ENCODE measurements at regions not wholly inside any gene's neighbourhood (a gene's known extent, or its start where the extent isn't known, plus 50 kb on each side); places are given as distances from the start of the nearest gene placed in this dataset.

GRCh38 chr12:90611048-90611447, 343.9 kb downstream of the CCER1 start:
- ChIA-PET POLR2A (interaction anchor here (0.5 kb wide), 1 partner anchor 246 kb away, joined by 3 read pairs; no protein-coding TSS in a partner anchor), CTCF (interaction anchor here (0.5 kb wide), 1 partner anchor 318 kb away, joined by 4 read pairs; no protein-coding TSS in a partner anchor)
- Histone ChIP-seq H3K27me3 (ENCODE audit: control insufficient read depth in 2 of 2, insufficient read depth in 2 of 2, low read length in 2 of 2) (no peaks in the 10 kb centered on the region), H3K4me3 (ENCODE audit: low read length) (no peak overlapping the region), H3K36me3 (ENCODE audit: control insufficient read depth in 2 of 3, insufficient read depth in 3 of 3, low read length in 3 of 3) (no peaks in the 10 kb centered on the region), H3K4me1 (ENCODE audit: control insufficient read depth in 2 of 2, insufficient read depth in 2 of 2, low read length in 2 of 2) (no peaks in the 10 kb centered on the region), H3K9me3 (ENCODE audit: control insufficient read depth in 2 of 3, low read length in 3 of 3) (no peaks in the 10 kb centered on the region), H3K27ac (ENCODE audit: low read depth, low read length) (no peak overlapping the region)
- Mint-ChIP-seq H3K4me1 (no peaks in the 10 kb centered on the region), H3K36me3 (no peaks in the 10 kb centered on the region), H3K4me3 (no peak overlapping the region), H3K27me3 (no peaks in the 10 kb centered on the region), H3K9me3 (peaks cover 0 to 5% (median 0%) of the 10 kb centered on the region in 11 donors), H3K27ac (no peak overlapping the region)
- ATAC-seq (no peak), DNase-seq (no peak)
- intact Hi-C loops (cut with micrococcal nuclease), result no loop called here

GRCh38 chr12:90593596-90594295, 361.2 kb downstream of the CCER1 start:
- H3K9me3 Mint-ChIP-seq, result peaks cover 0 to 9% (median 0%) of the 10 kb centered on the region in 11 donors
- H3K9me3 ChIP-seq (ENCODE audit: control insufficient read depth in 2 of 3, low read length in 3 of 3), result no peaks in the 10 kb centered on the region
- no peak overlapping the region for H3K4me3 Mint-ChIP-seq
- DNase-seq (no peak), ATAC-seq (no peak)
- H3K4me1 ChIP-seq (ENCODE audit: control insufficient read depth in 2 of 2, insufficient read depth in 2 of 2, low read length in 2 of 2), result no peaks in the 10 kb centered on the region
- no peaks in the 10 kb centered on the region for H3K27me3 Mint-ChIP-seq
- H3K36me3 Mint-ChIP-seq, result no peaks in the 10 kb centered on the region
- no peak overlapping the region for H3K4me3 ChIP-seq (ENCODE audit: low read length)
- no peak overlapping the region for H3K27ac Mint-ChIP-seq
- CTCF ChIA-PET, result no interaction called here
- no peaks in the 10 kb centered on the region for H3K36me3 ChIP-seq (ENCODE audit: control insufficient read depth in 2 of 3, insufficient read depth in 3 of 3, low read length in 3 of 3)
- intact Hi-C loops (cut with micrococcal nuclease), result no loop called here
- H3K27me3 ChIP-seq (ENCODE audit: control insufficient read depth in 2 of 2, insufficient read depth in 2 of 2, low read length in 2 of 2), result no peaks in the 10 kb centered on the region
- POLR2A ChIA-PET, result no interaction called here
- H3K4me1 Mint-ChIP-seq, result no peaks in the 10 kb centered on the region
- no peak overlapping the region for H3K27ac ChIP-seq (ENCODE audit: low read depth, low read length)

GRCh38 chr12:90589956-90590355, 365.0 kb downstream of the CCER1 start:
- no peak for ATAC-seq
- ChIA-PET CTCF (no interaction called here), POLR2A (no interaction called here)
- H3K4me1 Mint-ChIP-seq, result no peaks in the 10 kb centered on the region
- intact Hi-C loops (cut with micrococcal nuclease), result no loop called here
- no peak for DNase-seq
- Histone ChIP-seq H3K4me3 (ENCODE audit: low read length) (no peak overlapping the region), H3K9me3 (ENCODE audit: control insufficient read depth in 2 of 3, low read length in 3 of 3) (no peaks in the 10 kb centered on the region), H3K27ac (ENCODE audit: low read depth, low read length) (no peak overlapping the region), H3K27me3 (ENCODE audit: control insufficient read depth in 2 of 2, insufficient read depth in 2 of 2, low read length in 2 of 2) (no peaks in the 10 kb centered on the region), H3K36me3 (ENCODE audit: control insufficient read depth in 2 of 3, insufficient read depth in 3 of 3, low read length in 3 of 3) (no peaks in the 10 kb centered on the region), H3K4me1 (ENCODE audit: control insufficient read depth in 2 of 2, insufficient read depth in 2 of 2, low read length in 2 of 2) (no peaks in the 10 kb centered on the region)
- no peak overlapping the region for H3K4me3 Mint-ChIP-seq
- H3K27ac Mint-ChIP-seq, result no peak overlapping the region
- H3K9me3 Mint-ChIP-seq, result peaks cover 0 to 6% (median 0%) of the 10 kb centered on the region in 11 donors
- no peaks in the 10 kb centered on the region for H3K27me3 Mint-ChIP-seq
- no peaks in the 10 kb centered on the region for H3K36me3 Mint-ChIP-seq

- Histone ChIP-seq H3K9me3 (ENCODE audit: control insufficient read depth in 2 of 3, low read length in 3 of 3) (no peaks in the 10 kb centered on the region), H3K27me3 (ENCODE audit: control insufficient read depth in 2 of 2, insufficient read depth in 2 of 2, low read length in 2 of 2) (no peaks in the 10 kb centered on the region), H3K4me1 (ENCODE audit: control insufficient read depth in 2 of 2, insufficient read depth in 2 of 2, low read length in 2 of 2) (no peaks in the 10 kb centered on the region), H3K4me3 (ENCODE audit: low read length) (no peak overlapping the region), H3K27ac (ENCODE audit: low read depth, low read length) (no peak overlapping the region), H3K36me3 (ENCODE audit: control insufficient read depth in 2 of 3, insufficient read depth in 3 of 3, low read length in 3 of 3) (no peaks in the 10 kb centered on the region)
- peaks cover 0 to 4% (median 0%) of the 10 kb centered on the region in 11 donors for H3K9me3 Mint-ChIP-seq
- no peaks in the 10 kb centered on the region for H3K36me3 Mint-ChIP-seq
- H3K4me3 Mint-ChIP-seq, result no peak overlapping the region
- H3K4me1 Mint-ChIP-seq, result no peaks in the 10 kb centered on the region
- POLR2A ChIA-PET, result no interaction called here
- intact Hi-C loops (cut with micrococcal nuclease), result no loop called here
- CTCF ChIA-PET, result no interaction called here
- no peaks in the 10 kb centered on the region for H3K27me3 Mint-ChIP-seq
- ATAC-seq (no peak), DNase-seq (no peak)
- H3K27ac Mint-ChIP-seq, result no peak overlapping the region
Observed at GRCh38 chr12:90585640-90586304, 369.2 kb downstream of the CCER1 start.

DNA sequence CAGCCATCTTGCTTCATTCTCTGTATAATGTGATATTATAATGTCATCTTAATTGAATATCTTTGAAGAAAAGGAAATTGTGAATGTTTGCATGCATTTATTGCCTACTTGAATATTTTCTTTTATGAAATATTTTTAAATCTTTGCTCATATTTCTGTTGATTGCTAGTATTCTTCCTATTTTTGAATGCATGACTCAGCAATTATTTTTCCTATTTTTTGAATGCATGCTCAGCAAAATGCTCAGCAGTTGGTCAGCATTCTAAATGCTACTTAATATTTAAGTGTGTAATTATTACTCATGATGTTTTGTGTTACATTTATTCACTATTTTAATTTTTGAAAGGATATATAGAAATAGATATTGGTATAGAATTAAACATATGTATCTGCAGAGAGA, 378.3 kb downstream of the CCER1 start:
- Histone ChIP-seq H3K4me1 (ENCODE audit: control insufficient read depth in 2 of 2, insufficient read depth in 2 of 2, low read length in 2 of 2) (no peaks in the 10 kb centered on the region), H3K27ac (ENCODE audit: low read depth, low read length) (no peak overlapping the region), H3K36me3 (ENCODE audit: control insufficient read depth in 2 of 3, insufficient read depth in 3 of 3, low read length in 3 of 3) (no peaks in the 10 kb centered on the region), H3K4me3 (ENCODE audit: low read length) (no peak overlapping the region), H3K27me3 (ENCODE audit: control insufficient read depth in 2 of 2, insufficient read depth in 2 of 2, low read length in 2 of 2) (no peaks in the 10 kb centered on the region), H3K9me3 (ENCODE audit: control insufficient read depth in 2 of 3, low read length in 3 of 3) (no peaks in the 10 kb centered on the region)
- Mint-ChIP-seq H3K4me3 (no peak overlapping the region), H3K27me3 (no peaks in the 10 kb centered on the region), H3K9me3 (peaks cover 0 to 5% (median 0%) of the 10 kb centered on the region in 11 donors), H3K27ac (no peak overlapping the region), H3K4me1 (no peaks in the 10 kb centered on the region), H3K36me3 (no peaks in the 10 kb centered on the region)
- DNase-seq (no peak), ATAC-seq (no peak)
- ChIA-PET CTCF (no interaction called here), POLR2A (no interaction called here)
- intact Hi-C loops (cut with micrococcal nuclease), result no loop called here

- no peak overlapping the region for H3K27ac ChIP-seq (ENCODE audit: low read depth, low read length)
- H3K36me3 ChIP-seq (ENCODE audit: control insufficient read depth in 2 of 3, insufficient read depth in 3 of 3, low read length in 3 of 3), result no peaks in the 10 kb centered on the region
- intact Hi-C loops (cut with micrococcal nuclease), result no loop called here
- Mint-ChIP-seq H3K4me1 (no peaks in the 10 kb centered on the region), H3K4me3 (no peak overlapping the region), H3K36me3 (no peaks in the 10 kb centered on the region), H3K27ac (no peak overlapping the region), H3K27me3 (no peaks in the 10 kb centered on the region), H3K9me3 (peaks cover 0 to 5% (median 0%) of the 10 kb centered on the region in 11 donors)
- no peaks in the 10 kb centered on the region for H3K4me1 ChIP-seq (ENCODE audit: control insufficient read depth in 2 of 2, insufficient read depth in 2 of 2, low read length in 2 of 2)
- ChIA-PET POLR2A (no interaction called here), CTCF (no interaction called here)
- H3K4me3 ChIP-seq (ENCODE audit: low read length), result no peak overlapping the region
- H3K27me3 ChIP-seq (ENCODE audit: control insufficient read depth in 2 of 2, insufficient read depth in 2 of 2, low read length in 2 of 2), result no peaks in the 10 kb centered on the region
- no peak for ATAC-seq
- H3K9me3 ChIP-seq (ENCODE audit: control insufficient read depth in 2 of 3, low read length in 3 of 3), result no peaks in the 10 kb centered on the region
- no peak for DNase-seq
Observed at GRCh38 chr12:90575995-90576394, 379.0 kb downstream of the CCER1 start.

DNA sequence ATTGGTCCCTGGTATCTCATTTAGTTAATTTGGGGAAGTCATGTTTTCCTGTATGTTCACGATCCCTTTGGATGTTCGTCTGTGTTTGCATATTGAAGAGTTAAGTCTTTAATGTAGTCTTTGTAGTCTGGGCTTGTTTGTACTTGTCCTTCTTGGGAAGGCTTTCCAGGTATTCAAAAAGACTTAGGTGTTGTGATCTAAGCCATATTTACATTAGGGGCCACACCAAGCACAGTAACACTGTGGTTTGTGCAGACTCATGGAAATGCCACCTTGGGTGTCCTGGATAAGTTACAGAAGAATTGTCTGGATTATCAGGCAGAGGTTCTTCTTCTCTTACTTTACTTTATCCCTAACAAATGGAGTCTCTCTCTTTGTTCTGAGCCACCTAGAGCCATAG, 380.3 kb downstream of the CCER1 start:
- intact Hi-C loops (cut with micrococcal nuclease), result no loop called here
- Mint-ChIP-seq H3K4me1 (no peaks in the 10 kb centered on the region), H3K9me3 (peaks cover 0 to 6% (median 0%) of the 10 kb centered on the region in 11 donors), H3K36me3 (no peaks in the 10 kb centered on the region), H3K4me3 (no peak overlapping the region), H3K27ac (no peak overlapping the region), H3K27me3 (no peaks in the 10 kb centered on the region)
- Histone ChIP-seq H3K27ac (ENCODE audit: low read depth, low read length) (no peak overlapping the region), H3K9me3 (ENCODE audit: control insufficient read depth in 2 of 3, low read length in 3 of 3) (no peaks in the 10 kb centered on the region), H3K36me3 (ENCODE audit: control insufficient read depth in 2 of 3, insufficient read depth in 3 of 3, low read length in 3 of 3) (no peaks in the 10 kb centered on the region), H3K27me3 (ENCODE audit: control insufficient read depth in 2 of 2, insufficient read depth in 2 of 2, low read length in 2 of 2) (no peaks in the 10 kb centered on the region), H3K4me3 (ENCODE audit: low read length) (no peak overlapping the region), H3K4me1 (ENCODE audit: control insufficient read depth in 2 of 2, insufficient read depth in 2 of 2, low read length in 2 of 2) (no peaks in the 10 kb centered on the region)
- DNase-seq (no peak), ATAC-seq (no peak)
- ChIA-PET CTCF (no interaction called here), POLR2A (no interaction called here)

Data from naive thymus-derived CD4-positive, alpha-beta T cell (primary cell).